Lung (tissue), 11 donors: ENCODE measurements at regions not wholly inside any gene's neighbourhood (a gene's known extent, or its start where the extent isn't known, plus 50 kb on each side); places are given as distances from the start of the nearest gene placed in this dataset.

Source experiments
- ATAC-seq: fragments of 200-7000 bp; cut with Tn5 transposase; one replicate; pipeline ENCODE4 v1.9.1; 2020; ENCODE audit warnings: moderate number of reproducible peaks; ENCODE audit not compliant: insufficient read depth, low FRiP score
- DNase-seq, 3 donors: peaks; one replicate each; pipeline ENCODE4 v3.0.0-alpha.2; 2013 to 2017
- H3K27ac ChIP-seq, 2 donors: one replicate each; pipeline ENCODE4 v1.5.1; 2013; ENCODE audit warnings: mild to moderate bottlenecking in 2 of 2, moderate library complexity in 2 of 2, control low read depth in 1 of 2, inconsistent platforms in 1 of 2, low read depth in 1 of 2, low read length in 1 of 2
- H3K27me3 ChIP-seq, 3 donors: one replicate each; pipeline ENCODE4 v1.5.1; 2013; ENCODE audit warnings: low read length in 2 of 3; ENCODE audit not compliant: control insufficient read depth in 3 of 3, insufficient read depth in 3 of 3
- H3K36me3 ChIP-seq, 4 donors: one replicate each; pipeline ENCODE4 v1.5.1; 2013; ENCODE audit warnings: low read length in 4 of 4, mild to moderate bottlenecking in 1 of 4, moderate library complexity in 1 of 4; ENCODE audit not compliant: control insufficient read depth in 4 of 4, insufficient read depth in 4 of 4
- H3K4me1 ChIP-seq, 5 donors: one replicate each; pipeline ENCODE4 v1.5.1; 2013; ENCODE audit warnings: low read length in 5 of 5, mild to moderate bottlenecking in 2 of 5, moderate library complexity in 1 of 5; ENCODE audit not compliant: control insufficient read depth in 5 of 5, insufficient read depth in 5 of 5
- H3K4me3 ChIP-seq: one replicate; pipeline ENCODE4 v1.5.1; 2013; ENCODE audit warnings: mild to moderate bottlenecking, control low read depth, moderate library complexity
- H3K9ac ChIP-seq, 2 donors: one replicate each; pipeline ENCODE4 v1.5.1; 2013; ENCODE audit warnings: low read length in 2 of 2, control low read depth in 1 of 2; ENCODE audit not compliant: insufficient read depth in 1 of 2
- H3K9me3 ChIP-seq, 4 donors: one replicate each; pipeline ENCODE4 v1.5.1; 2013; ENCODE audit warnings: low read length in 3 of 4, mild to moderate bottlenecking in 1 of 4, moderate library complexity in 1 of 4; ENCODE audit not compliant: control insufficient read depth in 4 of 4, insufficient read depth in 3 of 4
- WGBS, 2 donors: extraction: QIAGEN DNeasy Blood & Tissue Kit; methylation state at CpG; one replicate each; pipeline ENCODE4 v1.1.7; 2013; 5-methylcytosine and 5-hydroxymethylcytosine counted together
- TF ChIP-seq, protein P1 (sequence below): IDR thresholded peaks from 2 replicates; pipeline ENCODE4 v1.5.1; 2012; ENCODE audit warnings: mild to moderate bottlenecking; ENCODE audit errors: control extremely low read depth, extremely low read depth
- donor health status: control.
- donor health status: control.
- donor health status: Bipolar disorder and iron deficiency.
- donor health status: healthy.
- donor health status: DM: yes; HTN: yes; CAD: no.

DNA sequence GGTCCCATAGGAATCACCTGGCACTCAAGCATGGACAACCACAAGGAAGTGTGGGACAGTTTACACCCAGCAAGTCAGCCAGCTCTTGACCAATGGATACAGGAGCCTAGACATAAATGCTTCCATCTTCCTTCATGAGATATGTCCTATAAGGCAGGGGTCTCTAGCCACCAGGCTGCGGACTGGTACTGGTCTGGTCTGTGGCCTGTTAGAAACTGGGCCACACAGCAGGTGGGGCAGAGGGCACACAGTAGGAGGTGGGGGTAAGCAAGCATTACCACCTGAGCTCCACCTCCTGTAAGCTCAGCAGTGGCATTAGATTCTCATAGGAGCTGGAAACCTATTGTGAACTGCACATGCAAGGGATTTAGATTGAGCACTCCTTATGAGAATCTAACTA lies 437.1 kb downstream of the CD109 start:
- H3K36me3 ChIP-seq = no peaks in the 10 kb centered on the region
- no peak overlapping the region for H3K27ac ChIP-seq
- no peak overlapping the region for H3K9ac ChIP-seq
- ATAC-seq = no peak
- 92 to 96% methylated on average over 1 of the region's 1 CpG for WGBS, 2 donors
- TF ChIP-seq, protein P1, sequence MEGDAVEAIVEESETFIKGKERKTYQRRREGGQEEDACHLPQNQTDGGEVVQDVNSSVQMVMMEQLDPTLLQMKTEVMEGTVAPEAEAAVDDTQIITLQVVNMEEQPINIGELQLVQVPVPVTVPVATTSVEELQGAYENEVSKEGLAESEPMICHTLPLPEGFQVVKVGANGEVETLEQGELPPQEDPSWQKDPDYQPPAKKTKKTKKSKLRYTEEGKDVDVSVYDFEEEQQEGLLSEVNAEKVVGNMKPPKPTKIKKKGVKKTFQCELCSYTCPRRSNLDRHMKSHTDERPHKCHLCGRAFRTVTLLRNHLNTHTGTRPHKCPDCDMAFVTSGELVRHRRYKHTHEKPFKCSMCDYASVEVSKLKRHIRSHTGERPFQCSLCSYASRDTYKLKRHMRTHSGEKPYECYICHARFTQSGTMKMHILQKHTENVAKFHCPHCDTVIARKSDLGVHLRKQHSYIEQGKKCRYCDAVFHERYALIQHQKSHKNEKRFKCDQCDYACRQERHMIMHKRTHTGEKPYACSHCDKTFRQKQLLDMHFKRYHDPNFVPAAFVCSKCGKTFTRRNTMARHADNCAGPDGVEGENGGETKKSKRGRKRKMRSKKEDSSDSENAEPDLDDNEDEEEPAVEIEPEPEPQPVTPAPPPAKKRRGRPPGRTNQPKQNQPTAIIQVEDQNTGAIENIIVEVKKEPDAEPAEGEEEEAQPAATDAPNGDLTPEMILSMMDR = no peak
- DNase-seq = no peak
- H3K4me1 ChIP-seq = no peaks in the 10 kb centered on the region
- no peak overlapping the region for H3K4me3 ChIP-seq
- H3K27me3 ChIP-seq = no peaks in the 10 kb centered on the region
- H3K9me3 ChIP-seq = peaks cover 0 to 4% (median 0%) of the 10 kb centered on the region in 4 donors

DNA sequence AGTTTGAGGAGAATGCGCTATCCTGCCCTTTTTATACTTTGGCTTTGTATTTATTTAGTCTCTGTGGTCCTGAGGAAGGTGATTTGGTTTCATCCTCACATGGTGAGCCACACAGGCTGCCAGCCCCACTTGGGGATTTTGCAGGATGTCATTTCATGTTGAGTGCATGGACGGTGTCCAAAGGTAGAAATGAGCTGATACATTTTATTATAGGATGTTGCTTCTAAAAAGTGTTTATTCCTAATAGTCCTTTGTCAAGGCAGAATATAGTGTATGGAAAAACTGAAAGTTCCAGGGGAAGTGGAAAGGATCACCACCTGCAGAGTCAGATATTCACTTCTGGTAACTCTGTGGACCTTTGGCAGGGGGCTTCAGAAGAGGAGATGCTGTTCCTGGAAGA lies 434.6 kb downstream of the CD109 start:
- H3K36me3 ChIP-seq = no peaks in the 10 kb centered on the region
- H3K27ac ChIP-seq = no peak overlapping the region
- WGBS, 2 donors = 89 to 95% methylated on average over 2 of the region's 2 CpGs
- H3K9ac ChIP-seq = no peak overlapping the region
- no peaks in the 10 kb centered on the region for H3K27me3 ChIP-seq
- H3K9me3 ChIP-seq = no peaks in the 10 kb centered on the region
- TF ChIP-seq, protein P1 = no peak
- ATAC-seq (no peak), DNase-seq (no peak)
- no peak overlapping the region for H3K4me3 ChIP-seq
- H3K4me1 ChIP-seq = no peaks in the 10 kb centered on the region

DNA sequence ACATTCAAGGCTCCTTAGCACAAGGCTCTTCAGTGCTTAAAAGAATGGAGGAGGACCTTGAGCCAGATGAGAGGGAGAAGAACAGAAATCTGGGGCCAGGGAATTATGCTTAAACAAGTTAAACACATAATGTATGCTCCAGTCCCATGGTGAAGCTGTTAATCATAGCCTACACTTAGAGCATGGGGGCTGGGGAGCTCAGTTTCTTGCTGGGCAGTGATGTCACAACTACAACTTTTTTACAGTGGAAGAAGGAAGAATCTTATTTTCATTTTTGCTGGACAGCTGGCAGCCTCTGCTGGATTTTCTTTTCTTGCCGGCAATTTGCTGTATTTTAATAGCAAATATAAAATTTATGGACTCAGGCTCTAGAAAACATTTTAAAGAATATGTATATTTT lies 432.5 kb downstream of the CD109 start:
- Histone ChIP-seq H3K4me3 (no peak overlapping the region), H3K27me3 (no peaks in the 10 kb centered on the region), H3K9me3 (no peaks in the 10 kb centered on the region), H3K36me3 (no peaks in the 10 kb centered on the region), H3K9ac (no peak overlapping the region), H3K4me1 (peaks cover 0 to 3% (median 0%) of the 10 kb centered on the region in 5 donors), H3K27ac (no peak overlapping the region)
- 85 to 92% methylated on average over 1 of the region's 1 CpG for WGBS, 2 donors
- no peak for DNase-seq
- no peak for ATAC-seq
- TF ChIP-seq, protein P1 = no peak

DNA sequence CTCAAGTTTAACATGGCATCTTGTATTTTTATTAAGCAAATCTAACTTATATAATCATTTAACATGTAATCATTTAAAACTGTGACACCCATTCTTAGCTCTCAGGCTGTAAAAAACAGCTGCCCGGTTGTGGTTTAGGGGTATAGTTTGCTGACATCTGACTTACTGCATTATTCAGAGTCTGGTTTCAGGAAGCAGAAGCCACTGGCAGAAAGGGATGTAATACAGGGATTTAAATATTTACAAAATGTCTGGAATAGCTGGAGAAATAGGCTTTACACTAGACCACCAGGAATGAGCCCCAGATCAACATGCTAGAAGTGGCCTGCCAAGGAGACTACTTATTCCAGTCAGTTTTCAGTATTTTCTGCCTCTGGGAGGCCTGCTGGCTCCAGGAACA lies 421.1 kb downstream of the CD109 start:
- ATAC-seq = no peak
- Histone ChIP-seq H3K4me1 (no peaks in the 10 kb centered on the region), H3K36me3 (no peaks in the 10 kb centered on the region), H3K4me3 (no peak overlapping the region), H3K27me3 (no peaks in the 10 kb centered on the region), H3K9me3 (peaks cover 0 to 3% (median 0%) of the 10 kb centered on the region in 4 donors), H3K27ac (no peak overlapping the region), H3K9ac (no peak overlapping the region)
- WGBS, 2 donors = 53 to 76% methylated on average over 1 of the region's 1 CpG
- DNase-seq = no peak
- TF ChIP-seq, protein P1 = no peak
